Smooth muscle cell (in vitro differentiated cells): ENCODE measurements at regions not wholly inside any gene's neighbourhood (a gene's known extent, or its start where the extent isn't known, plus 50 kb on each side); places are given as distances from the start of the nearest gene placed in this dataset.

ENCODE experiments used
- DNase-seq: peaks from one replicate; lab custom pipeline; 2025; ENCODE audit not compliant: unreplicated experiment; lab: John Stamatoyannopoulos, UW
- H2AFZ ChIP-seq: fragments of 200-600 bp; sonication (generic); 2 replicates; pipeline ENCODE4 v1.6.0; 2016; ENCODE audit warnings: antibody characterized with exemption, low read depth, mild to moderate bottlenecking
- H3F3A ChIP-seq: fragments of 200-600 bp; sonication (generic); 2 replicates; pipeline ENCODE4 v1.6.0; 2017; ENCODE audit warnings: antibody characterized with exemption, low read depth
- H3K27ac ChIP-seq: fragments of 200-600 bp; sonication (generic); 2 replicates; pipeline ENCODE4 v1.5.1; 2016; ENCODE audit warnings: low read depth, mild to moderate bottlenecking
- H3K27me3 ChIP-seq: fragments of 200-600 bp; sonication (generic); 2 replicates; pipeline ENCODE4 v1.6.1; 2016; ENCODE audit warnings: low read depth, mild to moderate bottlenecking
- H3K36me3 ChIP-seq: fragments of 200-600 bp; sonication (generic); 2 replicates; pipeline ENCODE4 v1.5.1; 2016; ENCODE audit warnings: low read depth
- H3K4me1 ChIP-seq: fragments of 200-600 bp; sonication (generic); 2 replicates; pipeline ENCODE4 v1.5.1; 2016; ENCODE audit warnings: low read depth
- H3K4me2 ChIP-seq: fragments of 200-600 bp; sonication (generic); 2 replicates; pipeline ENCODE4 v1.6.0; 2016; ENCODE audit warnings: mild to moderate bottlenecking
- H3K4me3 ChIP-seq: fragments of 200-600 bp; sonication (generic); 2 replicates; pipeline ENCODE4 v1.5.1; 2016; ENCODE audit warnings: mild to moderate bottlenecking
- H3K79me2 ChIP-seq: fragments of 200-600 bp; sonication (generic); 2 replicates; pipeline ENCODE4 v1.6.0; 2016; ENCODE audit warnings: low read depth, mild to moderate bottlenecking
- H3K9ac ChIP-seq: fragments of 200-600 bp; sonication (generic); 2 replicates; pipeline ENCODE4 v1.6.0; 2016; ENCODE audit warnings: low read depth
- H3K9me3 ChIP-seq: fragments of 200-600 bp; sonication (generic); replicated peaks from 2 replicates; pipeline ENCODE4 v1.5.1; 2016; ENCODE audit warnings: low read depth
- H4K20me1 ChIP-seq: fragments of 200-600 bp; sonication (generic); 2 replicates; pipeline ENCODE4 v1.6.0; 2016; ENCODE audit warnings: low read depth
- WGBS: methylation state at CpG from one replicate; pipeline ENCODE4 v1.1.7; 2016; ENCODE audit warnings: low lambda C conversion rate; 5-methylcytosine and 5-hydroxymethylcytosine counted together
- TF ChIP-seq, protein P1 (sequence below): fragments of 200-600 bp; sonication (generic); IDR thresholded peaks from 2 replicates; pipeline ENCODE4 v1.5.1; 2017; ENCODE audit warnings: borderline replicate concordance, mild to moderate bottlenecking, antibody characterized with exemption; ENCODE audit not compliant: insufficient read depth, poor library complexity, severe bottlenecking

DNA sequence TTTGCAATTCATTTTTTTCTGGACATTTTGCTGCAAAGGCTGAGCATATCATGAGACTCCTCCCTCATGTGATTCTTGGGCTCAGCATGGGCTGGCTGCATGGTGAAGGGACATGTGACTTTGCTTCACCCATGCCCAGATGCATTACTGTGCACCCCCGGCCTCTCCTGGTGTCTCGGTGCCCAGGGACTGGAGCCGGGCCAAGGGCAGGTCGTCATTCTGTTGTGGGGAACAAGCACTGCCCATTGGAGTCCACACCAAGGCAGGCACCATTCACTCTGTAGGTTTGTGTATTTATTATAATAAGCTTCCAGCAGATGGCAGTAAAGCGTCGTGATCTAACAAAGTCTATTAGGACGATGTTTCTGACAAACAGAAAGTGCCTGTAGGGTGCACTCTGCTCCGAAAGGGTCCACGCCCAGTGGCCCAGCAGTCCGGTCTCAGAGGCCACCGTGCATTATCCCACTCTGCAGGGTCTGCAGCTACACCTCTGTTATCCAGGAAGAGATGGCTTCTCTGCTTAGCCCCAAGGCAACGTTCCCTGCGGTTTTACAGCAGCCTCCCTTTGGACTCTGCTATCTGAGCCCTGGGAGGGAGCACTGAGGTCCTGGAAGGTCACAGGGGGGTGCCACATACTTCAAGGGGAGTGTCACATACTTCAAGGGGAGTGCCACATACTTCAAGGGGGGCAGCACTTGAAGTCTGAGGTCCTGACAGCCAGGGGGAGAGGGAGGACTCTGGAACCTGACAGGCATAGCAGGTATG, 219.6 kb downstream of the TSN start:
- DNase-seq: no peak
- 11% methylated on average over 13 of the region's 13 CpGs for WGBS

DNA sequence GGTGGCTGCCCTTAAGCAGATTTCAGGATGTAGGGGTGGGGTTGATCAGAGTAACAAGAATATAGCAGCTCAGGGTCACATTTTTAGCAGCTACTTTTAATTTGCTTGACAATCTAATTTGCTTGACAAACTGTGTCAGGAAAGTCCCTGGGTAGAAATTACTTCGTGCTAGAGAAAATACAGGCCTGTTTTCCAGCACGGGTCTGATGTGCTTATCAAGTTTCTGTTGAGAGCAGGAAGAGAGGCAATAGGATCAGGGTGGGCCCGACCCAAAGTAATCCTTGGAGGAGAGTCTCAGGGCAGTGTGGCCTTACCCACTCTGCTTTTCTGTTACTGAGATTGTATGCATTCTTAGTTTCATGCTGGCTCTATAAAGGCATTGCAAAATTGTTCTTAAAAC, 221.5 kb downstream of the TSN start:
- H3K27me3 ChIP-seq: peaks cover 12% of the 10 kb centered on the region
- H3K4me2 ChIP-seq: no peak overlapping the region
- no peaks in the 10 kb centered on the region for H3K79me2 ChIP-seq
- H3K4me1 ChIP-seq: peaks cover 4% of the 10 kb centered on the region
- H2AFZ ChIP-seq: no peak overlapping the region
- no peak overlapping the region for H3K27ac ChIP-seq
- no peaks in the 10 kb centered on the region for H3F3A ChIP-seq
- no peaks in the 10 kb centered on the region for H3K9me3 ChIP-seq
- TF ChIP-seq, protein P1, sequence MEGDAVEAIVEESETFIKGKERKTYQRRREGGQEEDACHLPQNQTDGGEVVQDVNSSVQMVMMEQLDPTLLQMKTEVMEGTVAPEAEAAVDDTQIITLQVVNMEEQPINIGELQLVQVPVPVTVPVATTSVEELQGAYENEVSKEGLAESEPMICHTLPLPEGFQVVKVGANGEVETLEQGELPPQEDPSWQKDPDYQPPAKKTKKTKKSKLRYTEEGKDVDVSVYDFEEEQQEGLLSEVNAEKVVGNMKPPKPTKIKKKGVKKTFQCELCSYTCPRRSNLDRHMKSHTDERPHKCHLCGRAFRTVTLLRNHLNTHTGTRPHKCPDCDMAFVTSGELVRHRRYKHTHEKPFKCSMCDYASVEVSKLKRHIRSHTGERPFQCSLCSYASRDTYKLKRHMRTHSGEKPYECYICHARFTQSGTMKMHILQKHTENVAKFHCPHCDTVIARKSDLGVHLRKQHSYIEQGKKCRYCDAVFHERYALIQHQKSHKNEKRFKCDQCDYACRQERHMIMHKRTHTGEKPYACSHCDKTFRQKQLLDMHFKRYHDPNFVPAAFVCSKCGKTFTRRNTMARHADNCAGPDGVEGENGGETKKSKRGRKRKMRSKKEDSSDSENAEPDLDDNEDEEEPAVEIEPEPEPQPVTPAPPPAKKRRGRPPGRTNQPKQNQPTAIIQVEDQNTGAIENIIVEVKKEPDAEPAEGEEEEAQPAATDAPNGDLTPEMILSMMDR: no peak
- WGBS: 33% methylated on average over 3 of the region's 3 CpGs
- H3K9ac ChIP-seq: no peak overlapping the region
- H3K36me3 ChIP-seq: no peaks in the 10 kb centered on the region
- DNase-seq: no peak
- H3K4me3 ChIP-seq: no peak overlapping the region
- no peaks in the 10 kb centered on the region for H4K20me1 ChIP-seq

More for the DNA sequence above, 219.6 kb downstream of the TSN start:
- no peak overlapping the region for H3K27ac ChIP-seq
- H3K4me3 ChIP-seq: peak overlapping the region; percentile 42
- H3K27me3 ChIP-seq: peaks cover 15% of the 10 kb centered on the region
- H3F3A ChIP-seq: no peaks in the 10 kb centered on the region
- TF ChIP-seq, protein P1: peak; percentile 61
- H3K9ac ChIP-seq: no peak overlapping the region
- no peaks in the 10 kb centered on the region for H3K79me2 ChIP-seq
- H4K20me1 ChIP-seq: no peaks in the 10 kb centered on the region
- peaks cover 4% of the 10 kb centered on the region for H3K4me1 ChIP-seq
- H2AFZ ChIP-seq: peak overlapping the region; percentile 72
- peak overlapping the region; percentile 86 for H3K4me2 ChIP-seq
- no peaks in the 10 kb centered on the region for H3K9me3 ChIP-seq
- no peaks in the 10 kb centered on the region for H3K36me3 ChIP-seq

DNA sequence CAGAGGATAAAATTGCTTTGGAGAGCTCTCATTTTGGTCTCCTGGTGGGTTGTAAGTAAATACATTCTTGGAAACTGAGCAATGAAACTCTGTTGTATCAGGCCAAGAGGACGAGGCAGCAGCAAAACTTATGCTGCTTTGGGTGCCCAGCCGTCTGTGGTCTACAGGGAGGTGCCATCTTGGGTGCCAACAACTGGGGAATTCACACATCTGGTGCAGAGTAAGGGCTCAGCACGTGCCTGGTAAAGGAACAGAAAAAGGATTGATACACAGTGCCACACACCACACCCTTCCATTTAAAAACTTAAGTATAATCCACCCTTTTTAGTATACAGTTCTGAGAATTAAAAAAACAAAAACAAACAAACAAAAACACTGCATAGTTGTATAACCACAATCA, 221.9 kb downstream of the TSN start:
- Histone ChIP-seq H3K4me1 (peaks cover 3% of the 10 kb centered on the region), H3K27me3 (peaks cover 9% of the 10 kb centered on the region), H3K9me3 (no peaks in the 10 kb centered on the region), H4K20me1 (no peaks in the 10 kb centered on the region), H3K4me2 (no peak overlapping the region), H3K79me2 (no peaks in the 10 kb centered on the region), H3K36me3 (no peaks in the 10 kb centered on the region), H3F3A (no peaks in the 10 kb centered on the region), H3K27ac (no peak overlapping the region), H2AFZ (no peak overlapping the region), H3K4me3 (no peak overlapping the region), H3K9ac (no peak overlapping the region)
- 62% methylated on average over 3 of the region's 3 CpGs for WGBS
- TF ChIP-seq, protein P1: no peak
- no peak for DNase-seq

DNA sequence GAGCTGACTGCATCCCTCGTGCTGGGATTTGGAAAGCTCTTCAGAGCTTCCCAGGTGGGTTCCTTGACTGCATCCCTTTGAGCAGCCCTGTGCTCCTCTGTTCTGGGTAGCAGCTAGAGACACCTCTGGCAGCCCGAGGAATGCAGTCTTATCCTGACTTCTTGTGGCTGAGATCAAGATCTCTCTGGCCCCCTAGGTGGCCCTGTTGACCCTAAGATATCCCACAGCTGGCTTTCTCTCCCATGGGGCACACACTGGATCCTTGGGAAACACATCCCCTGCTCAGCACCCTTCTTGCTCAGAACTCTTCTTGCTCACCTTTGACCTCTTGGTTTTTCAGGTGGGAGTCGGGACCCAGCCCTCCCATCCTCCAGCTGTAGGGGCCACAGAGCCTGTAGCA, 237.2 kb downstream of the TSN start:
- 68% methylated on average over 3 of the region's 3 CpGs for WGBS
- TF ChIP-seq, protein P1: no peak

More for the DNA sequence above, 237.2 kb downstream of the TSN start:
- Histone ChIP-seq H3F3A (no peaks in the 10 kb centered on the region), H3K4me2 (no peak overlapping the region), H3K9ac (no peak overlapping the region), H3K9me3 (no peaks in the 10 kb centered on the region), H3K27ac (no peak overlapping the region), H3K4me1 (no peaks in the 10 kb centered on the region), H3K36me3 (no peaks in the 10 kb centered on the region), H3K4me3 (no peak overlapping the region), H3K79me2 (no peaks in the 10 kb centered on the region), H3K27me3 (peaks cover 6% of the 10 kb centered on the region), H4K20me1 (no peaks in the 10 kb centered on the region), H2AFZ (no peak overlapping the region)
- DNase-seq: no peak
